AG10803 (cell line): ENCODE measurements at regions not wholly inside any gene's neighbourhood (a gene's known extent, or its start where the extent isn't known, plus 50 kb on each side); places are given as distances from the start of the nearest gene placed in this dataset.

ENCODE experiments used
- DNase-seq: peaks from one replicate; pipeline ENCODE4 v3.0.0; 2010; ENCODE audit warnings: low read depth
- H3K4me3 ChIP-seq: 2 replicates; pipeline ENCODE4 v1.5.1; 2011; ENCODE audit warnings: mild to moderate bottlenecking, low read length, control low read depth
- CTCF ChIP-seq: conservative IDR thresholded peaks from 2 replicates; pipeline ENCODE4 v1.5.1; 2011; ENCODE audit warnings: mild to moderate bottlenecking, low read length, control low read depth, inconsistent platforms

GRCh38 chr1:39091845-39092645 lies 65.9 kb downstream of the NDUFS5 start:
- peak; percentile 84 for DNase-seq
- H3K4me3 ChIP-seq, result no peak overlapping the region
- TF ChIP-seq CTCF, result peak; percentile 80

GRCh38 chr1:39094685-39095084 lies 68.5 kb downstream of the NDUFS5 start:
- H3K4me3 ChIP-seq, result no peak overlapping the region
- TF ChIP-seq CTCF, result no peak
- no peak for DNase-seq

- no peak overlapping the region for H3K4me3 ChIP-seq
- TF ChIP-seq CTCF, result peak; percentile 85
- DNase-seq, result peak; percentile 93
Observed at GRCh38 chr1:39098546-39099250, 72.5 kb downstream of the NDUFS5 start.

GRCh38 chr1:39102537-39103327 lies 76.6 kb downstream of the NDUFS5 start:
- TF ChIP-seq CTCF, result peak; percentile 85
- peak; percentile 86 for DNase-seq
- no peak overlapping the region for H3K4me3 ChIP-seq

- DNase-seq, result peak; percentile 45
- H3K4me3 ChIP-seq, result no peak overlapping the region; the same call in 1 of the 2 replicates
- TF ChIP-seq CTCF, result no peak
Observed at GRCh38 chr1:39103328-39104157, 77.4 kb downstream of the NDUFS5 start.
